Parathyroid adenoma (tissue), 2 donors: ENCODE measurements at regions not wholly inside any gene's neighbourhood (a gene's known extent, or its start where the extent isn't known, plus 50 kb on each side); places are given as distances from the start of the nearest gene placed in this dataset.

Experiments
- H2AFZ ChIP-seq: fragments of 300-600 bp; sonication (generic); one replicate; pipeline ENCODE4 v1.7.0; 2017; ENCODE audit warnings: antibody characterized with exemption, mild to moderate bottlenecking
- H3K27ac ChIP-seq: fragments of 300-600 bp; sonication (generic); one replicate; pipeline ENCODE4 v1.7.0; 2017
- H3K27me3 ChIP-seq: fragments of 300-600 bp; sonication (generic); one replicate; pipeline ENCODE4 v1.7.0; 2017; ENCODE audit warnings: low read length; ENCODE audit not compliant: control insufficient read depth, insufficient read depth
- H3K36me3 ChIP-seq: fragments of 300-600 bp; sonication (generic); one replicate; pipeline ENCODE4 v1.7.0; 2017; ENCODE audit warnings: low read length; ENCODE audit not compliant: control insufficient read depth, insufficient read depth
- H3K4me1 ChIP-seq: fragments of 300-600 bp; sonication (generic); one replicate; pipeline ENCODE4 v1.7.0; 2017; ENCODE audit warnings: control low read depth
- H3K4me2 ChIP-seq: fragments of 300-600 bp; sonication (generic); one replicate; pipeline ENCODE4 v1.7.0; 2017; ENCODE audit warnings: low read length
- H3K4me3 ChIP-seq: fragments of 300-600 bp; sonication (generic); one replicate; pipeline ENCODE4 v1.7.0; 2017; ENCODE audit warnings: low read depth, low read length
- H3K79me2 ChIP-seq: fragments of 300-600 bp; sonication (generic); one replicate; pipeline ENCODE4 v1.7.0; 2017; ENCODE audit warnings: control low read depth
- H3K9ac ChIP-seq: fragments of 300-600 bp; sonication (generic); one replicate; pipeline ENCODE4 v1.7.0; 2017; ENCODE audit warnings: mild to moderate bottlenecking
- H3K9me3 ChIP-seq: fragments of 300-600 bp; sonication (generic); one replicate; pipeline ENCODE4 v1.7.0; 2017; ENCODE audit warnings: low read length; ENCODE audit not compliant: control insufficient read depth
- CTCF ChIP-seq: fragments of 300-600 bp; sonication (generic); IDR thresholded peaks from one replicate; pipeline ENCODE4 v1.7.0; 2017; ENCODE audit warnings: antibody characterized with exemption, mild to moderate bottlenecking
- donor health status: primary hyperparathyroidism.

GRCh38 chr13:109919715-109920375 lies 133.5 kb upstream of the IRS2 start:
- no peak for TF ChIP-seq CTCF
- H3K4me1 ChIP-seq = no peaks in the 10 kb centered on the region
- H3K4me3 ChIP-seq = no peak overlapping the region
- H3K4me2 ChIP-seq = no peak overlapping the region
- no peaks in the 10 kb centered on the region for H3K9me3 ChIP-seq
- H3K27me3 ChIP-seq = no peaks in the 10 kb centered on the region
- H3K36me3 ChIP-seq = no peaks in the 10 kb centered on the region
- H3K79me2 ChIP-seq = no peaks in the 10 kb centered on the region
- no peak overlapping the region for H2AFZ ChIP-seq
- no peak overlapping the region for H3K9ac ChIP-seq
- H3K27ac ChIP-seq = no peak overlapping the region

- no peaks in the 10 kb centered on the region for H3K4me1 ChIP-seq
- H3K4me3 ChIP-seq = no peak overlapping the region
- no peak overlapping the region for H3K9ac ChIP-seq
- H3K79me2 ChIP-seq = no peaks in the 10 kb centered on the region
- no peak overlapping the region for H3K27ac ChIP-seq
- no peak overlapping the region for H3K4me2 ChIP-seq
- no peaks in the 10 kb centered on the region for H3K36me3 ChIP-seq
- no peak overlapping the region for H2AFZ ChIP-seq
- no peak for TF ChIP-seq CTCF
- H3K9me3 ChIP-seq = no peaks in the 10 kb centered on the region
- no peaks in the 10 kb centered on the region for H3K27me3 ChIP-seq
Measured at GRCh38 chr13:109918179-109918711, 131.9 kb upstream of the IRS2 start.

GRCh38 chr13:109917422-109917821 lies 131.0 kb upstream of the IRS2 start:
- H3K27me3 ChIP-seq = no peaks in the 10 kb centered on the region
- no peak overlapping the region for H3K4me3 ChIP-seq
- H3K9me3 ChIP-seq = no peaks in the 10 kb centered on the region
- no peaks in the 10 kb centered on the region for H3K36me3 ChIP-seq
- no peak overlapping the region for H3K27ac ChIP-seq
- no peak for TF ChIP-seq CTCF
- no peaks in the 10 kb centered on the region for H3K79me2 ChIP-seq
- H3K4me2 ChIP-seq = no peak overlapping the region
- H2AFZ ChIP-seq = no peak overlapping the region
- H3K9ac ChIP-seq = no peak overlapping the region
- H3K4me1 ChIP-seq = no peaks in the 10 kb centered on the region

GRCh38 chr13:109913936-109914510 lies 127.6 kb upstream of the IRS2 start:
- Histone ChIP-seq H3K27ac (no peak overlapping the region), H3K9ac (no peak overlapping the region), H3K4me3 (no peak overlapping the region), H3K27me3 (no peaks in the 10 kb centered on the region), H3K4me2 (no peak overlapping the region), H3K79me2 (no peaks in the 10 kb centered on the region), H3K4me1 (no peaks in the 10 kb centered on the region), H3K36me3 (no peaks in the 10 kb centered on the region), H2AFZ (no peak overlapping the region), H3K9me3 (no peaks in the 10 kb centered on the region)
- no peak for TF ChIP-seq CTCF

GRCh38 chr13:109913186-109913585 lies 126.8 kb upstream of the IRS2 start:
- H3K4me1 ChIP-seq = no peaks in the 10 kb centered on the region
- H3K36me3 ChIP-seq = no peaks in the 10 kb centered on the region
- no peak for TF ChIP-seq CTCF
- no peak overlapping the region for H3K4me2 ChIP-seq
- no peaks in the 10 kb centered on the region for H3K79me2 ChIP-seq
- no peak overlapping the region for H3K9ac ChIP-seq
- H3K9me3 ChIP-seq = no peaks in the 10 kb centered on the region
- H3K4me3 ChIP-seq = no peak overlapping the region
- no peak overlapping the region for H2AFZ ChIP-seq
- no peak overlapping the region for H3K27ac ChIP-seq
- no peaks in the 10 kb centered on the region for H3K27me3 ChIP-seq
